ENCODE measurements at regions not wholly inside any gene's neighbourhood (a gene's known extent, or its start where the extent isn't known, plus 50 kb on each side); places are given as distances from the start of the nearest gene placed in this dataset.

GRCh38 chr7:35424440-35424839 is 170.5 kb upstream of the TBX20 start:
- no peaks in the 10 kb centered on the region for H3K4me1 ChIP-seq (ENCODE audit: control insufficient read depth in 2 of 2, insufficient read depth in 2 of 2, low read length in 2 of 2)
- H3K9me3 ChIP-seq (ENCODE audit: control insufficient read depth in 2 of 2, low read length in 2 of 2) = no peaks in the 10 kb centered on the region
- H3K27ac ChIP-seq (ENCODE audit: low read depth in 2 of 2, low read length in 2 of 2) = no peak overlapping the region
- H3K36me3 ChIP-seq (ENCODE audit: control insufficient read depth in 2 of 2, insufficient read depth in 2 of 2, low read length in 2 of 2) = no peaks in the 10 kb centered on the region
- H3K27me3 ChIP-seq (ENCODE audit: control insufficient read depth in 2 of 2, insufficient read depth in 2 of 2, low read length in 2 of 2) = no peaks in the 10 kb centered on the region
- no peak overlapping the region for H3K4me3 ChIP-seq (ENCODE audit: low read length in 2 of 2)
- H3K9ac ChIP-seq (ENCODE audit: low read depth in 1 of 2, low read length in 2 of 2) = no peak overlapping the region

- H3K27ac ChIP-seq (ENCODE audit: low read depth in 2 of 2, low read length in 2 of 2) = no peak overlapping the region
- no peaks in the 10 kb centered on the region for H3K9me3 ChIP-seq (ENCODE audit: control insufficient read depth in 2 of 2, low read length in 2 of 2)
- no peak overlapping the region for H3K4me3 ChIP-seq (ENCODE audit: low read length in 2 of 2)
- H3K36me3 ChIP-seq (ENCODE audit: control insufficient read depth in 2 of 2, insufficient read depth in 2 of 2, low read length in 2 of 2) = no peaks in the 10 kb centered on the region
- H3K4me1 ChIP-seq (ENCODE audit: control insufficient read depth in 2 of 2, insufficient read depth in 2 of 2, low read length in 2 of 2) = no peaks in the 10 kb centered on the region
- H3K9ac ChIP-seq (ENCODE audit: low read depth in 1 of 2, low read length in 2 of 2) = no peak overlapping the region
- no peaks in the 10 kb centered on the region for H3K27me3 ChIP-seq (ENCODE audit: control insufficient read depth in 2 of 2, insufficient read depth in 2 of 2, low read length in 2 of 2)
Observed at GRCh38 chr7:35422715-35423114, 168.8 kb upstream of the TBX20 start.

GRCh38 chr7:35420656-35421055 is 166.8 kb upstream of the TBX20 start:
- Histone ChIP-seq H3K4me1 (ENCODE audit: control insufficient read depth in 2 of 2, insufficient read depth in 2 of 2, low read length in 2 of 2) (no peaks in the 10 kb centered on the region), H3K4me3 (ENCODE audit: low read length in 2 of 2) (no peak overlapping the region), H3K36me3 (ENCODE audit: control insufficient read depth in 2 of 2, insufficient read depth in 2 of 2, low read length in 2 of 2) (no peaks in the 10 kb centered on the region), H3K9me3 (ENCODE audit: control insufficient read depth in 2 of 2, low read length in 2 of 2) (no peaks in the 10 kb centered on the region), H3K9ac (ENCODE audit: low read depth in 1 of 2, low read length in 2 of 2) (no peak overlapping the region), H3K27ac (ENCODE audit: low read depth in 2 of 2, low read length in 2 of 2) (no peak overlapping the region), H3K27me3 (ENCODE audit: control insufficient read depth in 2 of 2, insufficient read depth in 2 of 2, low read length in 2 of 2) (no peaks in the 10 kb centered on the region)

- H3K4me3 ChIP-seq (ENCODE audit: low read length in 2 of 2) = no peak overlapping the region
- no peak overlapping the region for H3K9ac ChIP-seq (ENCODE audit: low read depth in 1 of 2, low read length in 2 of 2)
- H3K4me1 ChIP-seq (ENCODE audit: control insufficient read depth in 2 of 2, insufficient read depth in 2 of 2, low read length in 2 of 2) = no peaks in the 10 kb centered on the region
- no peaks in the 10 kb centered on the region for H3K9me3 ChIP-seq (ENCODE audit: control insufficient read depth in 2 of 2, low read length in 2 of 2)
- peaks cover 0 to 4% of the 10 kb centered on the region in 2 donors for H3K27me3 ChIP-seq (ENCODE audit: control insufficient read depth in 2 of 2, insufficient read depth in 2 of 2, low read length in 2 of 2)
- no peak overlapping the region for H3K27ac ChIP-seq (ENCODE audit: low read depth in 2 of 2, low read length in 2 of 2)
- H3K36me3 ChIP-seq (ENCODE audit: control insufficient read depth in 2 of 2, insufficient read depth in 2 of 2, low read length in 2 of 2) = no peaks in the 10 kb centered on the region
Observed at GRCh38 chr7:35419391-35419755, 165.5 kb upstream of the TBX20 start.

- H3K9me3 ChIP-seq (ENCODE audit: control insufficient read depth in 2 of 2, low read length in 2 of 2) = no peaks in the 10 kb centered on the region
- no peak overlapping the region for H3K27ac ChIP-seq (ENCODE audit: low read depth in 2 of 2, low read length in 2 of 2)
- no peak overlapping the region for H3K9ac ChIP-seq (ENCODE audit: low read depth in 1 of 2, low read length in 2 of 2)
- H3K27me3 ChIP-seq (ENCODE audit: control insufficient read depth in 2 of 2, insufficient read depth in 2 of 2, low read length in 2 of 2) = peaks cover 0 to 4% of the 10 kb centered on the region in 2 donors
- H3K36me3 ChIP-seq (ENCODE audit: control insufficient read depth in 2 of 2, insufficient read depth in 2 of 2, low read length in 2 of 2) = no peaks in the 10 kb centered on the region
- no peaks in the 10 kb centered on the region for H3K4me1 ChIP-seq (ENCODE audit: control insufficient read depth in 2 of 2, insufficient read depth in 2 of 2, low read length in 2 of 2)
- H3K4me3 ChIP-seq (ENCODE audit: low read length in 2 of 2) = no peak overlapping the region
Observed at GRCh38 chr7:35418716-35419390, 165.0 kb upstream of the TBX20 start.

GRCh38 chr7:35416568-35416967 is 162.7 kb upstream of the TBX20 start:
- H3K9me3 ChIP-seq (ENCODE audit: control insufficient read depth in 2 of 2, low read length in 2 of 2) = no peaks in the 10 kb centered on the region
- H3K4me1 ChIP-seq (ENCODE audit: control insufficient read depth in 2 of 2, insufficient read depth in 2 of 2, low read length in 2 of 2) = no peaks in the 10 kb centered on the region
- H3K36me3 ChIP-seq (ENCODE audit: control insufficient read depth in 2 of 2, insufficient read depth in 2 of 2, low read length in 2 of 2) = no peaks in the 10 kb centered on the region
- H3K27ac ChIP-seq (ENCODE audit: low read depth in 2 of 2, low read length in 2 of 2) = no peak overlapping the region
- H3K4me3 ChIP-seq (ENCODE audit: low read length in 2 of 2) = no peak overlapping the region
- H3K9ac ChIP-seq (ENCODE audit: low read depth in 1 of 2, low read length in 2 of 2) = no peak overlapping the region
- H3K27me3 ChIP-seq (ENCODE audit: control insufficient read depth in 2 of 2, insufficient read depth in 2 of 2, low read length in 2 of 2) = peaks cover 0 to 4% of the 10 kb centered on the region in 2 donors

GRCh38 chr7:35415411-35415822 is 161.5 kb upstream of the TBX20 start:
- Histone ChIP-seq H3K27ac (ENCODE audit: low read depth in 2 of 2, low read length in 2 of 2) (no peak overlapping the region), H3K27me3 (ENCODE audit: control insufficient read depth in 2 of 2, insufficient read depth in 2 of 2, low read length in 2 of 2) (peaks cover 0 to 4% of the 10 kb centered on the region in 2 donors), H3K4me1 (ENCODE audit: control insufficient read depth in 2 of 2, insufficient read depth in 2 of 2, low read length in 2 of 2) (no peaks in the 10 kb centered on the region)

GRCh38 chr7:35411331-35411730 is 157.4 kb upstream of the TBX20 start:
- no peak overlapping the region for H3K27ac ChIP-seq (ENCODE audit: low read depth in 2 of 2, low read length in 2 of 2)
- peaks cover 0 to 4% of the 10 kb centered on the region in 2 donors for H3K27me3 ChIP-seq (ENCODE audit: control insufficient read depth in 2 of 2, insufficient read depth in 2 of 2, low read length in 2 of 2)
- no peaks in the 10 kb centered on the region for H3K9me3 ChIP-seq (ENCODE audit: control insufficient read depth in 2 of 2, low read length in 2 of 2)
- no peak overlapping the region for H3K9ac ChIP-seq (ENCODE audit: low read depth in 1 of 2, low read length in 2 of 2)
- H3K4me1 ChIP-seq (ENCODE audit: control insufficient read depth in 2 of 2, insufficient read depth in 2 of 2, low read length in 2 of 2) = no peaks in the 10 kb centered on the region
- no peaks in the 10 kb centered on the region for H3K36me3 ChIP-seq (ENCODE audit: control insufficient read depth in 2 of 2, insufficient read depth in 2 of 2, low read length in 2 of 2)
- no peak overlapping the region for H3K4me3 ChIP-seq (ENCODE audit: low read length in 2 of 2)

More at GRCh38 chr7:35415411-35415822, 161.5 kb upstream of the TBX20 start:
- Histone ChIP-seq H3K9ac (ENCODE audit: low read depth in 1 of 2, low read length in 2 of 2) (no peak overlapping the region), H3K9me3 (ENCODE audit: control insufficient read depth in 2 of 2, low read length in 2 of 2) (no peaks in the 10 kb centered on the region), H3K4me3 (ENCODE audit: low read length in 2 of 2) (no peak overlapping the region), H3K36me3 (ENCODE audit: control insufficient read depth in 2 of 2, insufficient read depth in 2 of 2, low read length in 2 of 2) (no peaks in the 10 kb centered on the region)

GRCh38 chr7:35405461-35405860 is 151.6 kb upstream of the TBX20 start:
- H3K9ac ChIP-seq (ENCODE audit: low read depth in 1 of 2, low read length in 2 of 2) = no peak overlapping the region
- no peaks in the 10 kb centered on the region for H3K4me1 ChIP-seq (ENCODE audit: control insufficient read depth in 2 of 2, insufficient read depth in 2 of 2, low read length in 2 of 2)
- H3K27me3 ChIP-seq (ENCODE audit: control insufficient read depth in 2 of 2, insufficient read depth in 2 of 2, low read length in 2 of 2) = no peaks in the 10 kb centered on the region
- H3K27ac ChIP-seq (ENCODE audit: low read depth in 2 of 2, low read length in 2 of 2) = no peak overlapping the region
- no peaks in the 10 kb centered on the region for H3K36me3 ChIP-seq (ENCODE audit: control insufficient read depth in 2 of 2, insufficient read depth in 2 of 2, low read length in 2 of 2)
- no peaks in the 10 kb centered on the region for H3K9me3 ChIP-seq (ENCODE audit: control insufficient read depth in 2 of 2, low read length in 2 of 2)
- H3K4me3 ChIP-seq (ENCODE audit: low read length in 2 of 2) = no peak overlapping the region

GRCh38 chr7:35401217-35401879 is 147.4 kb upstream of the TBX20 start:
- H3K9ac ChIP-seq (ENCODE audit: low read depth in 1 of 2, low read length in 2 of 2) = no peak overlapping the region
- H3K27ac ChIP-seq (ENCODE audit: low read depth in 2 of 2, low read length in 2 of 2) = no peak overlapping the region
- no peak overlapping the region for H3K4me3 ChIP-seq (ENCODE audit: low read length in 2 of 2)
- H3K27me3 ChIP-seq (ENCODE audit: control insufficient read depth in 2 of 2, insufficient read depth in 2 of 2, low read length in 2 of 2) = no peaks in the 10 kb centered on the region
- H3K36me3 ChIP-seq (ENCODE audit: control insufficient read depth in 2 of 2, insufficient read depth in 2 of 2, low read length in 2 of 2) = no peaks in the 10 kb centered on the region
- no peaks in the 10 kb centered on the region for H3K9me3 ChIP-seq (ENCODE audit: control insufficient read depth in 2 of 2, low read length in 2 of 2)
- no peaks in the 10 kb centered on the region for H3K4me1 ChIP-seq (ENCODE audit: control insufficient read depth in 2 of 2, insufficient read depth in 2 of 2, low read length in 2 of 2)

Measured in mucosa of rectum (tissue), 2 donors.